ENCODE measurements at regions not wholly inside any gene's neighbourhood (a gene's known extent, or its start where the extent isn't known, plus 50 kb on each side); places are given as distances from the start of the nearest gene placed in this dataset.

- intact Hi-C loops (cut with DNase I): no loop called here
- no peak overlapping the region for H3K27ac ChIP-seq
- ATAC-seq (no peak), DNase-seq (no peak), FAIRE-seq (no peak)
- H3K4me3 ChIP-seq: no peak overlapping the region
- no peaks in the 10 kb centered on the region for H3K36me3 ChIP-seq
- 85 to 94% methylated on average over 2 of the region's 2 CpGs for WGBS, 2 donors
- no peaks in the 10 kb centered on the region for H3K9me3 ChIP-seq
- H3K4me1 ChIP-seq: no peaks in the 10 kb centered on the region
- peaks cover 0 to 3% (median 0%) of the 10 kb centered on the region in 4 donors for H3K27me3 ChIP-seq
- TF ChIP-seq CTCF (IDR thresholded peaks at IDR 0.05): no peak
These were observed 81.0 kb upstream of the LMCD1 start for GRCh38 chr3:8420612-8421011.

- intact Hi-C loops (cut with DNase I): no loop called here
- no peak overlapping the region for H3K27ac ChIP-seq
- ATAC-seq: no peak
- no peak overlapping the region for H3K4me3 ChIP-seq
- peaks cover 0 to 3% (median 0%) of the 10 kb centered on the region in 4 donors for H3K27me3 ChIP-seq
- no peaks in the 10 kb centered on the region for H3K36me3 ChIP-seq
- DNase-seq: no peak
- WGBS, 2 donors: 79 to 94% methylated on average over 3 of the region's 3 CpGs
- no peaks in the 10 kb centered on the region for H3K9me3 ChIP-seq
- H3K4me1 ChIP-seq: no peaks in the 10 kb centered on the region
- FAIRE-seq: no peak
- TF ChIP-seq CTCF (IDR thresholded peaks at IDR 0.05): no peak
These were observed 80.4 kb upstream of the LMCD1 start for GRCh38 chr3:8421267-8421666.

GRCh38 chr3:8421711-8422110 is 79.9 kb upstream of the LMCD1 start:
- intact Hi-C loops (cut with DNase I): no loop called here
- H3K4me3 ChIP-seq: no peak overlapping the region

GRCh38 chr3:8423307-8423706 is 78.3 kb upstream of the LMCD1 start:
- WGBS, 2 donors: 64 to 73% methylated on average over 2 of the region's 2 CpGs
- Histone ChIP-seq H3K9me3 (no peaks in the 10 kb centered on the region), H3K27ac (no peak overlapping the region), H3K27me3 (peaks cover 0 to 3% (median 0%) of the 10 kb centered on the region in 4 donors), H3K36me3 (no peaks in the 10 kb centered on the region), H3K4me3 (no peak overlapping the region), H3K4me1 (no peaks in the 10 kb centered on the region)
- ATAC-seq: no peak
- no peak for DNase-seq
- no peak for FAIRE-seq
- intact Hi-C loops (cut with DNase I): no loop called here
- TF ChIP-seq CTCF (IDR thresholded peaks at IDR 0.05): no peak

More at GRCh38 chr3:8421711-8422110, 79.9 kb upstream of the LMCD1 start:
- Histone ChIP-seq H3K4me1 (no peaks in the 10 kb centered on the region), H3K36me3 (no peaks in the 10 kb centered on the region), H3K9me3 (no peaks in the 10 kb centered on the region), H3K27me3 (peaks cover 0 to 3% (median 0%) of the 10 kb centered on the region in 4 donors), H3K27ac (no peak overlapping the region)
- no peak for FAIRE-seq
- DNase-seq: no peak
- 74 to 87% methylated on average over 4 of the region's 4 CpGs for WGBS, 2 donors
- no peak for TF ChIP-seq CTCF (IDR thresholded peaks at IDR 0.05)
- ATAC-seq: no peak

GRCh38 chr3:8424281-8424680 is 77.3 kb upstream of the LMCD1 start:
- ATAC-seq (no peak), FAIRE-seq (no peak), DNase-seq (no peak)
- no peak overlapping the region for H3K4me3 ChIP-seq
- no peak overlapping the region for H3K27ac ChIP-seq
- WGBS, 2 donors: 89 to 99% methylated on average over 3 of the region's 3 CpGs
- H3K27me3 ChIP-seq: peaks cover 0 to 3% (median 0%) of the 10 kb centered on the region in 4 donors
- no peaks in the 10 kb centered on the region for H3K9me3 ChIP-seq
- H3K4me1 ChIP-seq: no peaks in the 10 kb centered on the region
- intact Hi-C loops (cut with DNase I): no loop called here
- TF ChIP-seq CTCF (IDR thresholded peaks at IDR 0.05): no peak
- H3K36me3 ChIP-seq: no peaks in the 10 kb centered on the region

Data from pancreas (tissue), 10 donors.